Body of pancreas (tissue), 4 donors: ENCODE measurements at regions not wholly inside any gene's neighbourhood (a gene's known extent, or its start where the extent isn't known, plus 50 kb on each side); places are given as distances from the start of the nearest gene placed in this dataset.

Source experiments
- ATAC-seq: fragments of 150-250 bp; one replicate; pipeline ENCODE4 v1.9.1; 2016
- DNase-seq, 4 donors: peaks; one replicate each; pipeline ENCODE4 v3.0.0-alpha.2; 2019
- H3K27ac ChIP-seq, 4 donors: fragments of 200-600 bp; sonication (generic); 1 replicate in 3 of 4; 2 replicates in 1 of 4; pipeline versions ENCODE4 v1.5.1 to v1.6.1; 2016 to 2019; ENCODE audit warnings: mild to moderate bottlenecking in 1 of 4, mixed read lengths in 1 of 4, moderate library complexity in 1 of 4
- H3K27me3 ChIP-seq, 2 donors: fragments of 200-600 bp; sonication (generic); one replicate each; pipeline ENCODE4 v1.6.0; 2016; ENCODE audit warnings: mild to moderate bottlenecking in 1 of 2
- H3K36me3 ChIP-seq, 2 donors: fragments of 200-600 bp; sonication (generic); replicated peaks in 1 of 2; 2 replicates each; pipeline ENCODE4 v1.5.1; 2016; ENCODE audit warnings: low read depth in 2 of 2; ENCODE audit not compliant: insufficient read depth in 1 of 2
- H3K4me1 ChIP-seq: fragments of 200-600 bp; sonication (generic); one replicate; pipeline ENCODE4 v1.6.0; 2016
- H3K4me3 ChIP-seq, 2 donors: fragments of 200-600 bp; sonication (generic); 1 replicate in 1 of 2; 2 replicates in 1 of 2; pipeline ENCODE4 v1.5.1; 2016 to 2019
- H3K9me3 ChIP-seq, 3 donors: fragments of 200-600 bp; sonication (generic); 1 replicate in 2 of 3; 2 replicates in 1 of 3; pipeline ENCODE4 v1.5.1; 2016
- CTCF ChIP-seq, 7 experiments: fragments of 450-650 bp in 4 of 7; fragments of 200-600 bp in 3 of 7; sonication (generic) in 3 of 7; IDR thresholded peaks; one replicate each; pipeline ENCODE4 v1.5.1; 2016 to 2019; ENCODE audit warnings: antibody characterized with exemption in 7 of 7
- POLR2A ChIP-seq, 3 donors: fragments of 450-650 bp; IDR thresholded peaks; one replicate each; pipeline ENCODE4 v1.6.1; 2016; ENCODE audit warnings: antibody characterized with exemption in 3 of 3, mild to moderate bottlenecking in 2 of 3
- whole genome bisulfite sequencing, 2 donors: methylation state at CpG; one replicate each; pipeline ENCODE4 v1.1.5; 2017; 5-methylcytosine and 5-hydroxymethylcytosine counted together
- intact Hi-C: fragments of 100-400 bp; cut with DNase I; formaldehyde crosslinking; loops from one replicate; pipeline ENCODE4 v1.15.1; 2023

- Histone ChIP-seq H3K27ac (no peak overlapping the region), H3K36me3 (no peaks in the 10 kb centered on the region), H3K4me1 (peaks cover 18% of the 10 kb centered on the region), H3K4me3 (no peak overlapping the region), H3K9me3 (no peaks in the 10 kb centered on the region), H3K27me3 (no peaks in the 10 kb centered on the region)
- ATAC-seq (peak; percentile 76), DNase-seq (no peak)
- WGBS, 2 donors = 15 to 22% methylated on average over 3 of the region's 3 CpGs
- TF ChIP-seq CTCF (IDR thresholded peaks at IDR 0.05) (no peak), POLR2A (IDR thresholded peaks at IDR 0.05) (no peak)
- intact Hi-C loops = no loop called here
Observed at GRCh38 chr6:104229057-104229456, 630.7 kb downstream of the HACE1 start.

- intact Hi-C loops = no loop called here
- H3K4me3 ChIP-seq = no peak overlapping the region
- no peak overlapping the region for H3K27ac ChIP-seq
- TF ChIP-seq POLR2A (IDR thresholded peaks at IDR 0.05) (no peak), CTCF (IDR thresholded peaks at IDR 0.05) (no peak)
- WGBS, 2 donors = 67 to 72% methylated on average over 2 of the region's 2 CpGs
- H3K9me3 ChIP-seq = no peaks in the 10 kb centered on the region
- no peak for ATAC-seq
- no peaks in the 10 kb centered on the region for H3K27me3 ChIP-seq
- H3K36me3 ChIP-seq = no peaks in the 10 kb centered on the region
- no peak for DNase-seq
- H3K4me1 ChIP-seq = peaks cover 18% of the 10 kb centered on the region
Observed at GRCh38 chr6:104227508-104227907, 632.2 kb downstream of the HACE1 start.

GRCh38 chr6:104226790-104227446 is 632.8 kb downstream of the HACE1 start:
- 66 to 72% methylated on average over 4 of the region's 4 CpGs for WGBS, 2 donors
- Histone ChIP-seq H3K27me3 (no peaks in the 10 kb centered on the region), H3K4me1 (peaks cover 18% of the 10 kb centered on the region), H3K36me3 (no peaks in the 10 kb centered on the region), H3K9me3 (no peaks in the 10 kb centered on the region), H3K4me3 (no peak overlapping the region), H3K27ac (no peak overlapping the region)
- intact Hi-C loops = no loop called here
- ATAC-seq (no peak), DNase-seq (peak in 1 of 4 donors; percentile 12)
- no peak for TF ChIP-seq POLR2A (IDR thresholded peaks at IDR 0.05)
- TF ChIP-seq CTCF (IDR thresholded peaks at IDR 0.05) = no peak

GRCh38 chr6:104218116-104218515 is 641.6 kb downstream of the HACE1 start:
- no peak overlapping the region for H3K4me3 ChIP-seq
- H3K4me1 ChIP-seq = no peaks in the 10 kb centered on the region
- 32 to 45% methylated on average over 3 of the region's 3 CpGs for WGBS, 2 donors
- intact Hi-C loops = no loop called here
- no peak overlapping the region for H3K27ac ChIP-seq
- no peaks in the 10 kb centered on the region for H3K9me3 ChIP-seq
- DNase-seq = no peak
- ATAC-seq = no peak
- H3K36me3 ChIP-seq = no peaks in the 10 kb centered on the region
- no peak for TF ChIP-seq POLR2A (IDR thresholded peaks at IDR 0.05)
- TF ChIP-seq CTCF (IDR thresholded peaks at IDR 0.05) = no peak
- no peaks in the 10 kb centered on the region for H3K27me3 ChIP-seq

GRCh38 chr6:104214901-104215300 is 644.8 kb downstream of the HACE1 start:
- Histone ChIP-seq H3K9me3 (no peaks in the 10 kb centered on the region), H3K4me3 (no peak overlapping the region), H3K27ac (no peak overlapping the region), H3K36me3 (no peaks in the 10 kb centered on the region), H3K4me1 (no peaks in the 10 kb centered on the region), H3K27me3 (no peaks in the 10 kb centered on the region)
- 68 to 74% methylated on average over 3 of the region's 3 CpGs for WGBS, 2 donors
- TF ChIP-seq CTCF (IDR thresholded peaks at IDR 0.05) = no peak
- TF ChIP-seq POLR2A (IDR thresholded peaks at IDR 0.05) = no peak
- intact Hi-C loops = no loop called here
- DNase-seq = no peak
- ATAC-seq = no peak
